ENCODE measurements at regions not wholly inside any gene's neighbourhood (a gene's known extent, or its start where the extent isn't known, plus 50 kb on each side); places are given as distances from the start of the nearest gene placed in this dataset.

DNA sequence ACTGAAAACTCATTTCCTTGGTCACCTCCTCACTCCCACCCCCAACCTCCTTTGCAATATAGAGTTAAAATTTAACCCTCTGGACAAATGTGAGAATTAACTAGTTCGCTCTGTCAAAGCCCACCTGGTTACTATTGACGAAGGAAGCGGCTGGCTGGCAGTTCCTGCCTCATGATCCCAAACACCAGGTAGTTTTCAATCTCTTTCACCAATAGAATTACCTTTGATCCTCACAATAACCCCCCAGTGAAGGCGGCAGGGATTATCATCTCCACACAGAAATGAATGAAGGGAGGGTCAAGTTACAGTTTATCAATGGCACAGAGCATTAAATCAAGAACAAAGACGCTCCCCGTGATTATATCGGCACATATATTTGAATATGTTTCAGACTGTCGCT, 65.7 kb upstream of the TTC29 start:
- WGBS (ENCODE audit: insufficient coverage, low coverage, low lambda C conversion rate, missing lambda C conversion rate) = 36% methylated on average over 8 of the region's 8 CpGs
- DNase-seq (no peak), ATAC-seq (no peak)
- TF ChIP-seq, protein P1, sequence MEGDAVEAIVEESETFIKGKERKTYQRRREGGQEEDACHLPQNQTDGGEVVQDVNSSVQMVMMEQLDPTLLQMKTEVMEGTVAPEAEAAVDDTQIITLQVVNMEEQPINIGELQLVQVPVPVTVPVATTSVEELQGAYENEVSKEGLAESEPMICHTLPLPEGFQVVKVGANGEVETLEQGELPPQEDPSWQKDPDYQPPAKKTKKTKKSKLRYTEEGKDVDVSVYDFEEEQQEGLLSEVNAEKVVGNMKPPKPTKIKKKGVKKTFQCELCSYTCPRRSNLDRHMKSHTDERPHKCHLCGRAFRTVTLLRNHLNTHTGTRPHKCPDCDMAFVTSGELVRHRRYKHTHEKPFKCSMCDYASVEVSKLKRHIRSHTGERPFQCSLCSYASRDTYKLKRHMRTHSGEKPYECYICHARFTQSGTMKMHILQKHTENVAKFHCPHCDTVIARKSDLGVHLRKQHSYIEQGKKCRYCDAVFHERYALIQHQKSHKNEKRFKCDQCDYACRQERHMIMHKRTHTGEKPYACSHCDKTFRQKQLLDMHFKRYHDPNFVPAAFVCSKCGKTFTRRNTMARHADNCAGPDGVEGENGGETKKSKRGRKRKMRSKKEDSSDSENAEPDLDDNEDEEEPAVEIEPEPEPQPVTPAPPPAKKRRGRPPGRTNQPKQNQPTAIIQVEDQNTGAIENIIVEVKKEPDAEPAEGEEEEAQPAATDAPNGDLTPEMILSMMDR (IDR thresholded peaks at IDR 0.05) = no peak
- no peak for TF ChIP-seq POLR2A (IDR thresholded peaks at IDR 0.05)
- Histone ChIP-seq H3K36me3 (no peaks in the 10 kb centered on the region), H3K27me3 (no peaks in the 10 kb centered on the region), H3K4me1 (no peaks in the 10 kb centered on the region), H3K9me3 (no peaks in the 10 kb centered on the region), H3K27ac (no peak overlapping the region), H3K4me3 (no peak overlapping the region)
- intact Hi-C loops (cut with DNase I) = no loop called here

DNA sequence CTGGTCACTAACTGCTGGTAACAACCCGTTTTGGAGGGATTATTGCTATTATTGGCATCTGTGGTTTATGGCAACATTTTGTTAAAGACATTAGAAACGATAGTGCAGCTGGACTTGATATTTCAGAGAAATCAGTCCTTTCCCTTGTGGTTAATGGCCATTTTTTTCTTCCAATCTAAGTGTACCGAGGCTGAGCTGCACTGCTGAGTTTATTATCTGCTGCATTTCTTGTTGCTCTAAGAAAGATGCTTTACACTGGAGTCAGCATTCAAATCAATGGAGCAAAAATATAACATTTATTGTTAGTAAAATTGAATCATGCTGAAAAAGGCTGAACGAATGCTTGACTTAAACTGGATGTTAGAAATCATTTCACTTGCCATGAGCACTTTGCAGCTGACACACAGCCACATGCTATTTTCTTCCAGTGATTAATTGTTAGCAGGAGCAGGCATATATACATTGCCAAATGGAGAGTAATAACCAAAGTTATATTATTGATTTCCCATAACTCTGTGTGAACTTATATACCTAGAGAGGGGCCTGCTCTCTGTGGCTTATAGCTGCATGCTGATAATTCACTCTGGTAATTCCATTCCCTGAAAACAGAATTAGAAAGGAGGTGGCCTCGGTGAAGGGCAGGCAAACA, 66.5 kb upstream of the TTC29 start:
- 47% methylated on average over 5 of the region's 5 CpGs for WGBS (ENCODE audit: insufficient coverage, low coverage, low lambda C conversion rate, missing lambda C conversion rate)
- Histone ChIP-seq H3K27ac (no peak overlapping the region), H3K9me3 (no peaks in the 10 kb centered on the region), H3K4me3 (no peak overlapping the region), H3K27me3 (no peaks in the 10 kb centered on the region), H3K36me3 (no peaks in the 10 kb centered on the region), H3K4me1 (no peaks in the 10 kb centered on the region)
- no peak for DNase-seq
- intact Hi-C loops (cut with DNase I) = no loop called here
- no peak for ATAC-seq
- TF ChIP-seq, protein P1 (IDR thresholded peaks at IDR 0.05) = no peak
- TF ChIP-seq POLR2A (IDR thresholded peaks at IDR 0.05) = no peak

DNA sequence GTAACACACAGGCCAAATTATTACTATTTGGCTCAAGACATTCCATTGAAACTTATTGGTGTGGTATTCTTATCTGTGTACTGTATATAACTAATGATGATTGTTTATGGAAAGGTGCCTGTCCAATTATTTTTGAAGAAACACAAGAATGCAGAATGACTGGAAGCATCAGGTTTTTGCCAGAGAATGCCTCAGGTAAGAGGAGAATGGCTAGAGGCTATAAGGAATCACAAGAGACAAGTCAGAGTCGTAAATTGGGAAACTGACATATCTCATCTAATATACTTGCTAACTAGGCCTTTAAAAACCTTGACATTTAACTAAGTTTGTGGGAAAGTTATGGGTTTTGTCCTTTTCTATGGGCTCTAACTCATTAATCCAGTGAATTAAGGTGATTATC, 69.3 kb upstream of the TTC29 start:
- intact Hi-C loops (cut with DNase I) = no loop called here
- Histone ChIP-seq H3K27ac (no peak overlapping the region), H3K9me3 (no peaks in the 10 kb centered on the region), H3K27me3 (no peaks in the 10 kb centered on the region), H3K4me3 (no peak overlapping the region), H3K36me3 (no peaks in the 10 kb centered on the region), H3K4me1 (no peaks in the 10 kb centered on the region)
- WGBS (ENCODE audit: insufficient coverage, low coverage, low lambda C conversion rate, missing lambda C conversion rate) = 59% methylated on average over 1 of the region's 1 CpG
- no peak for DNase-seq
- ATAC-seq = no peak
- TF ChIP-seq POLR2A (IDR thresholded peaks at IDR 0.05) = no peak
- TF ChIP-seq, protein P1 (IDR thresholded peaks at IDR 0.05) = no peak

DNA sequence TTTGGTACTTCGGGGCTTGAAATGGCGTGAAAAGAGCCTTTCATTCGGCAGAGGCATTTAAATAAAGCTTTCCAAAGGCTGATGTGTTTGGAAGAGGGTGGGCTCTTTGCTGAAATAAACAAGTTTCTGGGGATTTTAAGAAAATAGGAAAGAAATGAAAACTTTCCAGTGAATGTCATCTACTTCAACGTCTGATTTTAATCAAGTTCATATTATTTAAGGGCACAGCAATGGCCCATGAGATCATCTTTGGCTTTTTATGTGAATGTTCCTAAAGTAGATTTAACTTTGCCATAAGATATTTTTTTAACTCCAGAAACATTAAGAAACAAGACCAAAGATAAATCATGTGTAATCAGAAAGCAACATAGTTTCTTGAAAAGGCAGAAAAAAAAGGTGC, 69.8 kb upstream of the TTC29 start:
- no peaks in the 10 kb centered on the region for H3K27me3 ChIP-seq
- DNase-seq (no peak), ATAC-seq (no peak)
- no peaks in the 10 kb centered on the region for H3K9me3 ChIP-seq
- intact Hi-C loops (cut with DNase I) = no loop called here
- no peak overlapping the region for H3K4me3 ChIP-seq
- no peak overlapping the region for H3K27ac ChIP-seq
- no peaks in the 10 kb centered on the region for H3K4me1 ChIP-seq
- H3K36me3 ChIP-seq = no peaks in the 10 kb centered on the region
- WGBS (ENCODE audit: insufficient coverage, low coverage, low lambda C conversion rate, missing lambda C conversion rate) = 18% methylated on average over 4 of the region's 4 CpGs
- TF ChIP-seq, protein P1 (IDR thresholded peaks at IDR 0.05) = no peak
- no peak for TF ChIP-seq POLR2A (IDR thresholded peaks at IDR 0.05)

DNA sequence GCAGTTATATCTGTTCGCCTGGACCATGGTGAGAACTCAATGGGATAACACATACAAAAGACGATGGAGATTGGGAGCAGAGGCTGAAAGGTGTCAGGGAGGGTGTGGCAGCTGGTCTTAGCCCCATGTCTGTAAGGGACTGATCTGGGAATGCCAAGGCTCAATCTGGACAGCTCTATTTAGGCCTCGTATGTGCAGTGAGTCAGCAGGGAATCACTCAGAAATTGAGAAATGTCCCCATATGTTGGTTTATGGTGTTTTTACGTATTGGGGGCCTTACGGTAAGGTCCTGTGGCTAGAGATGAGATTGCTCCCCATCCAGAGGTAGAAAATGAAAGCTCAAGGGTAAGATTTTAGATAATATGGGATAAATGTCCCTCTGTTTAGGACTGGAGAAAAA, 71.4 kb upstream of the TTC29 start:
- ATAC-seq = no peak
- intact Hi-C loops (cut with DNase I) = no loop called here
- Histone ChIP-seq H3K36me3 (no peaks in the 10 kb centered on the region), H3K4me1 (no peaks in the 10 kb centered on the region), H3K9me3 (no peaks in the 10 kb centered on the region), H3K4me3 (no peak overlapping the region), H3K27ac (no peak overlapping the region), H3K27me3 (no peaks in the 10 kb centered on the region)
- DNase-seq = no peak
- 43% methylated on average over 4 of the region's 5 CpGs for WGBS (ENCODE audit: insufficient coverage, low coverage, low lambda C conversion rate, missing lambda C conversion rate)
- TF ChIP-seq POLR2A (IDR thresholded peaks at IDR 0.05) = no peak
- TF ChIP-seq, protein P1 (IDR thresholded peaks at IDR 0.05) = no peak
